HEK293T (cell line): ENCODE measurements at regions not wholly inside any gene's neighbourhood (a gene's known extent, or its start where the extent isn't known, plus 50 kb on each side); places are given as distances from the start of the nearest gene placed in this dataset.

Source experiments
- ARNT ChIP-seq: fragments of 450-650 bp; IDR thresholded peaks from 2 replicates; pipeline ENCODE4 v1.6.1; 2017; ENCODE audit warnings: mild to moderate bottlenecking
- BHLHE40 ChIP-seq: fragments of 450-650 bp; IDR thresholded peaks from 2 replicates; pipeline ENCODE4 v1.6.1; 2016; ENCODE audit warnings: mild to moderate bottlenecking, moderate library complexity, borderline replicate concordance
- ELF4 ChIP-seq: fragments of 450-650 bp; IDR thresholded peaks from 2 replicates; pipeline ENCODE4 v1.6.1; 2017; ENCODE audit warnings: antibody characterized with exemption
- FOXA1 ChIP-seq: fragments of 450-650 bp; IDR thresholded peaks from 2 replicates; pipeline ENCODE4 v1.6.1; 2016; ENCODE audit warnings: mild to moderate bottlenecking
- FOXK2 ChIP-seq: fragments of 450-650 bp; IDR thresholded peaks from 2 replicates; pipeline ENCODE4 v1.6.1; 2016; ENCODE audit warnings: mild to moderate bottlenecking
- FOXM1 ChIP-seq: fragments of 450-650 bp; IDR thresholded peaks from 2 replicates; pipeline ENCODE4 v1.6.1; 2017; ENCODE audit warnings: mild to moderate bottlenecking, borderline replicate concordance
- HDGF ChIP-seq: fragments of 450-650 bp; IDR thresholded peaks from 2 replicates; pipeline ENCODE4 v1.6.1; 2017; ENCODE audit warnings: antibody characterized with exemption, borderline replicate concordance
- NFRKB ChIP-seq: fragments of 450-650 bp; IDR thresholded peaks from 2 replicates; pipeline ENCODE4 v1.6.1; 2016; ENCODE audit warnings: mild to moderate bottlenecking, moderate library complexity
- SP1 ChIP-seq: fragments of 450-650 bp; IDR thresholded peaks from 2 replicates; pipeline ENCODE4 v1.6.1; 2017
- SUZ12 ChIP-seq: fragments of 450-650 bp; IDR thresholded peaks from 2 replicates; pipeline ENCODE4 v1.6.1; 2016; ENCODE audit warnings: mild to moderate bottlenecking
- TARDBP ChIP-seq: fragments of 450-650 bp; IDR thresholded peaks from 2 replicates; pipeline ENCODE4 v1.6.1; 2016
- ZNF384 ChIP-seq: fragments of 450-650 bp; IDR thresholded peaks from 2 replicates; pipeline ENCODE4 v1.6.1; 2016
- TF ChIP-seq, protein P1 (sequence below): fragments of 450-650 bp; IDR thresholded peaks from 2 replicates; pipeline ENCODE4 v1.6.1; 2016

DNA sequence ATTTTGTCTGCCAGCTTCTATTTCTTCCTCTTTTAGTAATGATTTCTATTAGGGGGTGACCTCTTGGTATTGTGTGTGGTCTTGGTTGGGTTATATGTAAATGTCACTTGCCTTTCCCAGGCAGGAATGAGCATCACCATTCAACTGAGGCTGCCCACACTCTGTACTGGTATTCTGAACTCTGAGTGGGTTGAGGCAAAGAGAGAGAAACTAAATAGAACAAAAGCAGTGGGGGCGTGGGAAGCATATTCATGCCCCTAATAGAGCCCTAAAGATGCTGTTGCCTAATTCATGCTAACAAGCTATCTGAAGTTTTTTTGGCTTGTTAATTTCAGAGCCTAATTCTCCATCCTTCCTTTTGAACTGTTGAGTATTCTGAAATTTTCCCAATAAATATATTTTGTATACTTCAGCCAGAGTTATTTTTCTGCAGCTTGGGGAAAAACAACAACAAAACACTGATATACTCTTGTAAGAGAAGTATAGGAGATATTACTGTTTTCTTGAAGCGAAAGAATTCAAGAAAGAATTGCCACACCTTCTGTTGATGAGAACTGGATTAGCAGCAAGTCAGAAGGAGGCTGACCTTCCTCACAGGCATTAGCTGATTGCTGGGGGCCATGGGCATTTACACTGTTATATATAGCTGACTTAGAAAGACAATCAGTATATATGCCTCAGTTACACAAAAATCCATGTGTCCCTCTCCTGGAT, 315.8 kb upstream of the KLF12 start:
- TF ChIP-seq FOXM1 = no peak
- no peak for TF ChIP-seq SUZ12
- TF ChIP-seq BHLHE40 = no peak
- TF ChIP-seq FOXA1 = no peak
- no peak for TF ChIP-seq FOXK2
- TF ChIP-seq SP1 = no peak
- TF ChIP-seq NFRKB = no peak
- TF ChIP-seq ZNF384 = no peak
- TF ChIP-seq TARDBP = no peak
- TF ChIP-seq, protein P1, sequence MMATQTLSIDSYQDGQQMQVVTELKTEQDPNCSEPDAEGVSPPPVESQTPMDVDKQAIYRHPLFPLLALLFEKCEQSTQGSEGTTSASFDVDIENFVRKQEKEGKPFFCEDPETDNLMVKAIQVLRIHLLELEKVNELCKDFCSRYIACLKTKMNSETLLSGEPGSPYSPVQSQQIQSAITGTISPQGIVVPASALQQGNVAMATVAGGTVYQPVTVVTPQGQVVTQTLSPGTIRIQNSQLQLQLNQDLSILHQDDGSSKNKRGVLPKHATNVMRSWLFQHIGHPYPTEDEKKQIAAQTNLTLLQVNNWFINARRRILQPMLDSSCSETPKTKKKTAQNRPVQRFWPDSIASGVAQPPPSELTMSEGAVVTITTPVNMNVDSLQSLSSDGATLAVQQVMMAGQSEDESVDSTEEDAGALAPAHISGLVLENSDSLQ = no peak
- no peak for TF ChIP-seq ARNT
- TF ChIP-seq HDGF = no peak
- TF ChIP-seq ELF4 = no peak
